ENCODE measurements at regions not wholly inside any gene's neighbourhood (a gene's known extent, or its start where the extent isn't known, plus 50 kb on each side); places are given as distances from the start of the nearest gene placed in this dataset.

GRCh38 chr6:126551832-126552231 is 211.9 kb downstream of the CENPW start:
- H3K27me3 ChIP-seq (ENCODE audit: low read depth): no peaks in the 10 kb centered on the region

GRCh38 chr6:126553854-126554253 is 213.9 kb downstream of the CENPW start:
- H3K36me3 ChIP-seq: no peaks in the 10 kb centered on the region
- intact Hi-C loops (cut with micrococcal nuclease): no loop called here
- H3K9me3 ChIP-seq (replicated peaks): peaks cover 17% of the 10 kb centered on the region
- H3K4me1 ChIP-seq: no peaks in the 10 kb centered on the region
- no peaks in the 10 kb centered on the region for H3K27me3 ChIP-seq (ENCODE audit: low read depth)
- DNase-seq: no peak
- H3K4me3 ChIP-seq: no peak overlapping the region
- TF ChIP-seq, protein P1, sequence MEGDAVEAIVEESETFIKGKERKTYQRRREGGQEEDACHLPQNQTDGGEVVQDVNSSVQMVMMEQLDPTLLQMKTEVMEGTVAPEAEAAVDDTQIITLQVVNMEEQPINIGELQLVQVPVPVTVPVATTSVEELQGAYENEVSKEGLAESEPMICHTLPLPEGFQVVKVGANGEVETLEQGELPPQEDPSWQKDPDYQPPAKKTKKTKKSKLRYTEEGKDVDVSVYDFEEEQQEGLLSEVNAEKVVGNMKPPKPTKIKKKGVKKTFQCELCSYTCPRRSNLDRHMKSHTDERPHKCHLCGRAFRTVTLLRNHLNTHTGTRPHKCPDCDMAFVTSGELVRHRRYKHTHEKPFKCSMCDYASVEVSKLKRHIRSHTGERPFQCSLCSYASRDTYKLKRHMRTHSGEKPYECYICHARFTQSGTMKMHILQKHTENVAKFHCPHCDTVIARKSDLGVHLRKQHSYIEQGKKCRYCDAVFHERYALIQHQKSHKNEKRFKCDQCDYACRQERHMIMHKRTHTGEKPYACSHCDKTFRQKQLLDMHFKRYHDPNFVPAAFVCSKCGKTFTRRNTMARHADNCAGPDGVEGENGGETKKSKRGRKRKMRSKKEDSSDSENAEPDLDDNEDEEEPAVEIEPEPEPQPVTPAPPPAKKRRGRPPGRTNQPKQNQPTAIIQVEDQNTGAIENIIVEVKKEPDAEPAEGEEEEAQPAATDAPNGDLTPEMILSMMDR (IDR thresholded peaks at IDR 0.05; ENCODE audit: borderline replicate concordance): no peak
- H3K27ac ChIP-seq (replicated peaks): no peak overlapping the region

More at GRCh38 chr6:126551832-126552231, 211.9 kb downstream of the CENPW start:
- Histone ChIP-seq H3K4me3 (no peak overlapping the region), H3K36me3 (no peaks in the 10 kb centered on the region), H3K9me3 (replicated peaks) (peaks cover 5% of the 10 kb centered on the region), H3K4me1 (no peaks in the 10 kb centered on the region), H3K27ac (replicated peaks) (no peak overlapping the region)
- intact Hi-C loops (cut with micrococcal nuclease): no loop called here
- TF ChIP-seq, protein P1 (IDR thresholded peaks at IDR 0.05; ENCODE audit: borderline replicate concordance): no peak
- no peak for DNase-seq

GRCh38 chr6:126570507-126570906 is 230.6 kb downstream of the CENPW start:
- intact Hi-C loops (cut with micrococcal nuclease): no loop called here
- Histone ChIP-seq H3K27me3 (ENCODE audit: low read depth) (no peaks in the 10 kb centered on the region), H3K36me3 (no peaks in the 10 kb centered on the region), H3K4me1 (no peaks in the 10 kb centered on the region), H3K4me3 (no peak overlapping the region), H3K27ac (replicated peaks) (no peak overlapping the region), H3K9me3 (replicated peaks) (peaks cover 7% of the 10 kb centered on the region)
- no peak for DNase-seq
- TF ChIP-seq, protein P1 (IDR thresholded peaks at IDR 0.05; ENCODE audit: borderline replicate concordance): no peak

DNA sequence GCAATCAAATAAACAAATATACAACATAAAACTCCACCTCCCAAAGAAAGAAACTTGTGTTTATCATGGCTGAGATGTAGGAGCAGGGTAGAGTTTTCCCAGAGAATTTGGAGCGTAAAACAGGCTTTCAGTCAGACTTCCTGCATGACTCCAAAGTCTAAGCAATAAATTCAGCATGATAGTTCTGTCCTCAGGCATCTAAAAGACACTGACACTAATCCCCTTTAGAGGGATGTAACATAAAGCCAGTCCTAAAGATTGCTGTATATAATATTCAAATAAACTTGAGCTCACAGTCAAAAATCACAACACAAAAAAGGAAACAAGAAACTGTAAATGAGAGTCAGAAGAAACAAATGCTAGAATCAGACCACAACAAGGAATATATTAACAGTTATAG is 234.4 kb downstream of the CENPW start:
- DNase-seq: no peak
- Histone ChIP-seq H3K27me3 (ENCODE audit: low read depth) (no peaks in the 10 kb centered on the region), H3K27ac (replicated peaks) (no peak overlapping the region), H3K4me1 (no peaks in the 10 kb centered on the region), H3K9me3 (replicated peaks) (no peaks in the 10 kb centered on the region), H3K4me3 (no peak overlapping the region), H3K36me3 (no peaks in the 10 kb centered on the region)
- intact Hi-C loops (cut with micrococcal nuclease): no loop called here
- TF ChIP-seq, protein P1 (IDR thresholded peaks at IDR 0.05; ENCODE audit: borderline replicate concordance): no peak

DNA sequence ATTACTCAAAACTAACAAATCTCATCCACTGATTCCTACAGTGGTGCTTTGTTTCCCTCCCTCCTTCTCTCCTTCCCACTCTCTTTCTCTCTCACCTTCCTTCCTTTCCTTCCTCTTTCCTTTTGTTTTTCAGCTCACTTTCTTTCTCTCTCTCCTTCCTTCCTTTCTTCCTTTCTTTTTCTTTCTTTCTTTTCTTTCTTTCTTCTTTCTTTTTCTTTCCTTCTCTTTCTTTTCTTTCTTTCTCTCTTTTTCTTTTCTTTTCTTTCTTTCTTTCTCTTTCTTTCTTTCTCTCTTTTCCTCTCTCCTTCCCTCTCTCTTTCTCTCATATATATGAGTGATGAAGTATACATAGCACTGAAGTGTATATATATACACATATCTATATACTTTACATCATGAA is 241.4 kb downstream of the CENPW start:
- Histone ChIP-seq H3K9me3 (replicated peaks) (no peaks in the 10 kb centered on the region), H3K4me3 (no peak overlapping the region), H3K27me3 (ENCODE audit: low read depth) (no peaks in the 10 kb centered on the region), H3K36me3 (no peaks in the 10 kb centered on the region), H3K4me1 (no peaks in the 10 kb centered on the region), H3K27ac (replicated peaks) (no peak overlapping the region)
- TF ChIP-seq, protein P1 (IDR thresholded peaks at IDR 0.05; ENCODE audit: borderline replicate concordance): no peak
- no peak for DNase-seq
- intact Hi-C loops (cut with micrococcal nuclease): no loop called here

Data from left ventricle myocardium inferior (tissue), 1 donor.